NCI-H1930 (cell line): ENCODE measurements at regions not wholly inside any gene's neighbourhood (a gene's known extent, or its start where the extent isn't known, plus 50 kb on each side); places are given as distances from the start of the nearest gene placed in this dataset.
"Not testable (repeated sequence)": the region's sequence is repeated elsewhere in the genome, so short reads cannot be mapped to it uniquely, and the experiment has no call there.

Experiments used
- DNase-seq, 2 experiments: peaks; one replicate each; lab custom pipeline; 2025; lab: John Stamatoyannopoulos, UW

GRCh38 chr7:49479936-49480544 lies 293.4 kb upstream of the VWC2 start:
- no peak for DNase-seq

- DNase-seq: no peak
These were observed 292.4 kb upstream of the VWC2 start for GRCh38 chr7:49481075-49481474.

- no peak for DNase-seq
These were observed 290.3 kb upstream of the VWC2 start for GRCh38 chr7:49483142-49483541.

GRCh38 chr7:49486974-49487829 lies 286.2 kb upstream of the VWC2 start:
- DNase-seq: no peak

- DNase-seq: no peak
These were observed 285.7 kb upstream of the VWC2 start for GRCh38 chr7:49487830-49488140.

- no peak for DNase-seq
These were observed 284.9 kb upstream of the VWC2 start for GRCh38 chr7:49488573-49488972.

- no peak for DNase-seq
These were observed 276.0 kb upstream of the VWC2 start for GRCh38 chr7:49497471-49497870.

GRCh38 chr7:49500741-49501140 lies 272.7 kb upstream of the VWC2 start:
- DNase-seq: no peak

- DNase-seq: not testable (repeated sequence)
These were observed 266.2 kb upstream of the VWC2 start for GRCh38 chr7:49507206-49507605.

- no peak for DNase-seq
These were observed 259.5 kb upstream of the VWC2 start for GRCh38 chr7:49513911-49514310.

GRCh38 chr7:49520951-49521350 lies 252.5 kb upstream of the VWC2 start:
- DNase-seq: no peak

- no peak for DNase-seq
These were observed 251.3 kb upstream of the VWC2 start for GRCh38 chr7:49522111-49522510.

- no peak for DNase-seq
These were observed 249.6 kb upstream of the VWC2 start for GRCh38 chr7:49523870-49524269.

- no peak for DNase-seq
These were observed 246.3 kb upstream of the VWC2 start for GRCh38 chr7:49527182-49527581.

- DNase-seq: no peak
These were observed 243.0 kb upstream of the VWC2 start for GRCh38 chr7:49530481-49530880.

- DNase-seq: no peak
These were observed 209.6 kb upstream of the VWC2 start for GRCh38 chr7:49563693-49564378.

GRCh38 chr7:49564379-49564714 lies 209.1 kb upstream of the VWC2 start:
- no peak for DNase-seq

GRCh38 chr7:49577576-49577975 lies 195.9 kb upstream of the VWC2 start:
- DNase-seq: no peak

GRCh38 chr7:49579408-49579807 lies 194.0 kb upstream of the VWC2 start:
- DNase-seq: no peak

- peak; percentile 7 to 55 for DNase-seq
These were observed 193.4 kb upstream of the VWC2 start for GRCh38 chr7:49580000-49580399.

- no peak for DNase-seq
These were observed 192.7 kb upstream of the VWC2 start for GRCh38 chr7:49580761-49581160.

GRCh38 chr7:49583440-49583839 lies 190.0 kb upstream of the VWC2 start:
- DNase-seq: no peak
